Ishikawa (cell line): ENCODE measurements at regions not wholly inside any gene's neighbourhood (a gene's known extent, or its start where the extent isn't known, plus 50 kb on each side); places are given as distances from the start of the nearest gene placed in this dataset.

Experiments
- CEBPB ChIP-seq: IDR thresholded peaks from 2 replicates; pipeline ENCODE4 v1.6.1; 2012
- CREB1 ChIP-seq: IDR thresholded peaks from 2 replicates; pipeline ENCODE4 v1.6.1; 2012; ENCODE audit warnings: low read depth
- EGR1 ChIP-seq: IDR thresholded peaks from 2 replicates; pipeline ENCODE4 v1.6.1; 2012
- EP300 ChIP-seq: IDR thresholded peaks from 2 replicates; pipeline ENCODE4 v1.6.1; 2012; ENCODE audit warnings: borderline replicate concordance
- FOXM1 ChIP-seq: IDR thresholded peaks from 2 replicates; pipeline ENCODE4 v1.6.1; 2012; ENCODE audit warnings: low read depth, borderline replicate concordance
- MAX ChIP-seq: IDR thresholded peaks from 2 replicates; pipeline ENCODE4 v1.6.1; 2012
- NFIC ChIP-seq: IDR thresholded peaks from 2 replicates; pipeline ENCODE4 v1.6.1; 2012
- RAD21 ChIP-seq: IDR thresholded peaks from 2 replicates; pipeline ENCODE4 v1.6.1; 2012; ENCODE audit warnings: low read depth
- REST ChIP-seq: IDR thresholded peaks from 2 replicates; pipeline ENCODE4 v1.6.1; 2012; ENCODE audit warnings: low read depth, mild to moderate bottlenecking
- TAF1 ChIP-seq: IDR thresholded peaks from 2 replicates; pipeline ENCODE4 v1.6.1; 2012; ENCODE audit warnings: low read depth, mild to moderate bottlenecking
- TCF12 ChIP-seq: IDR thresholded peaks from 2 replicates; pipeline ENCODE4 v1.6.1; 2012; ENCODE audit warnings: low read depth
- TEAD4 ChIP-seq: IDR thresholded peaks from 2 replicates; pipeline ENCODE4 v1.6.1; 2012
- USF1 ChIP-seq: IDR thresholded peaks from 2 replicates; pipeline ENCODE4 v1.6.1; 2012
- YY1 ChIP-seq: IDR thresholded peaks from 2 replicates; pipeline ENCODE4 v1.6.1; 2012; ENCODE audit warnings: low read depth
- ZBTB7A ChIP-seq: IDR thresholded peaks from 2 replicates; pipeline ENCODE4 v1.6.1; 2012; ENCODE audit warnings: low read depth

- no peak for TF ChIP-seq TAF1
- no peak for TF ChIP-seq MAX
- TF ChIP-seq ZBTB7A, result no peak
- TF ChIP-seq TCF12, result no peak
- no peak for TF ChIP-seq RAD21
- no peak for TF ChIP-seq EP300
- TF ChIP-seq TEAD4, result no peak
- TF ChIP-seq REST, result no peak
- TF ChIP-seq YY1, result no peak
- no peak for TF ChIP-seq USF1
- TF ChIP-seq FOXM1, result no peak
- no peak for TF ChIP-seq CEBPB
- TF ChIP-seq NFIC, result no peak
- TF ChIP-seq EGR1, result no peak
- no peak for TF ChIP-seq CREB1
Measured at GRCh38 chr20:50279988-50280850, 89.6 kb downstream of the CEBPB start.

GRCh38 chr20:50280851-50281655, 90.4 kb downstream of the CEBPB start:
- TF ChIP-seq TCF12 (no peak), EGR1 (no peak), ZBTB7A (no peak), CREB1 (no peak), USF1 (no peak), REST (no peak), EP300 (no peak), CEBPB (no peak), TEAD4 (no peak), RAD21 (no peak), NFIC (no peak), MAX (no peak), YY1 (no peak), TAF1 (no peak), FOXM1 (no peak)

GRCh38 chr20:50281831-50282591, 91.4 kb downstream of the CEBPB start:
- no peak for TF ChIP-seq NFIC
- TF ChIP-seq TAF1, result no peak
- TF ChIP-seq REST, result no peak
- TF ChIP-seq ZBTB7A, result no peak
- TF ChIP-seq EGR1, result no peak
- no peak for TF ChIP-seq TEAD4
- no peak for TF ChIP-seq RAD21
- TF ChIP-seq CEBPB, result no peak
- no peak for TF ChIP-seq USF1
- no peak for TF ChIP-seq EP300
- TF ChIP-seq MAX, result no peak
- TF ChIP-seq CREB1, result no peak
- TF ChIP-seq YY1, result no peak
- TF ChIP-seq TCF12, result no peak
- no peak for TF ChIP-seq FOXM1
